WTC11 (cell line): ENCODE measurements at regions not wholly inside any gene's neighbourhood (a gene's known extent, or its start where the extent isn't known, plus 50 kb on each side); places are given as distances from the start of the nearest gene placed in this dataset.

Experiments
- ATAC-seq: fragments of 200-7000 bp; cut with Tn5 transposase; 2 replicates; pipeline ENCODE4 v1.10.0; 2021; ENCODE audit warnings: mild to moderate bottlenecking, moderate library complexity
- CTCF ChIA-PET: fragments of 300-600 bp; sonication (Branson Sonifier 250); formaldehyde crosslinking; loops from one replicate; lab custom pipeline; 2021; ENCODE audit warnings: antibody characterized with exemption; lab: Charles Lee
- POLR2A ChIA-PET: fragments of 350-600 bp; sonication (Branson Sonifier 250); formaldehyde crosslinking; loops from one replicate; lab custom pipeline; 2021; ENCODE audit warnings: antibody characterized with exemption; lab: Charles Lee
- DNase-seq: peaks from one replicate; pipeline ENCODE4 v3.0.0; 2021; ENCODE audit warnings: low spot score
- H3K27ac Mint-ChIP-seq: 2 replicates; pipeline ENCODE4 v1.8.0; 2021; ENCODE audit warnings: mixed read lengths
- H3K27me3 Mint-ChIP-seq: 2 replicates; pipeline ENCODE4 v1.8.0; 2021; ENCODE audit warnings: low read depth, mild to moderate bottlenecking, moderate library complexity, mixed read lengths
- H3K36me3 Mint-ChIP-seq: 2 replicates; pipeline ENCODE4 v1.8.0; 2021; ENCODE audit warnings: mixed read lengths
- H3K4me1 Mint-ChIP-seq: 2 replicates; pipeline ENCODE4 v1.8.0; 2022; ENCODE audit warnings: mixed read lengths
- H3K4me3 Mint-ChIP-seq: 2 replicates; pipeline ENCODE4 v1.8.0; 2021; ENCODE audit warnings: mild to moderate bottlenecking, moderate library complexity, mixed read lengths
- H3K9me3 Mint-ChIP-seq: 2 replicates; pipeline ENCODE4 v1.8.0; 2021; ENCODE audit warnings: mixed read lengths
- ATF1 ChIP-seq: sonication (generic); formaldehyde crosslinking; IDR thresholded peaks from 2 replicates; pipeline ENCODE4 v1.8.1; 2023; ENCODE audit warnings: mild to moderate bottlenecking, moderate library complexity, missing genetic modification reagents
- ATF3 ChIP-seq: sonication (generic); formaldehyde crosslinking; conservative IDR thresholded peaks from 2 replicates; pipeline ENCODE4 v1.8.1; 2022; ENCODE audit warnings: mild to moderate bottlenecking, missing genetic modification reagents
- CBFB ChIP-seq: sonication (generic); formaldehyde crosslinking; IDR thresholded peaks from 2 replicates; pipeline ENCODE4 v1.8.1; 2022; ENCODE audit warnings: mild to moderate bottlenecking, low read depth, missing genetic modification reagents
- ETV6 ChIP-seq: sonication (generic); formaldehyde crosslinking; IDR thresholded peaks from 2 replicates; pipeline ENCODE4 v1.8.1; 2022; ENCODE audit warnings: mild to moderate bottlenecking, missing genetic modification reagents
- KAT7 ChIP-seq: sonication (generic); formaldehyde crosslinking; IDR thresholded peaks from 2 replicates; pipeline ENCODE4 v1.8.1; 2023; ENCODE audit warnings: missing genetic modification reagents, mild to moderate bottlenecking, borderline replicate concordance
- NR1H2 ChIP-seq: sonication (generic); formaldehyde crosslinking; IDR thresholded peaks from 2 replicates; pipeline ENCODE4 v1.9.0; 2021; ENCODE audit warnings: mild to moderate bottlenecking, moderate library complexity, missing genetic modification reagents
- PRRX2 ChIP-seq: fragments of 250-450 bp; sonication (Bioruptor Pico); IDR thresholded peaks from 2 replicates; pipeline ENCODE4 v1.8.0; 2021; ENCODE audit warnings: mild to moderate bottlenecking
- ZBTB21 ChIP-seq: sonication (generic); formaldehyde crosslinking; IDR thresholded peaks from 2 replicates; pipeline ENCODE4 v1.8.1; 2023; ENCODE audit warnings: mild to moderate bottlenecking, missing genetic modification reagents, borderline replicate concordance
- ZBTB43 ChIP-seq: sonication (generic); formaldehyde crosslinking; IDR thresholded peaks from 2 replicates; pipeline ENCODE4 v1.8.1; 2023; ENCODE audit warnings: mild to moderate bottlenecking, missing genetic modification reagents
- ZMAT4 ChIP-seq: fragments of 250-450 bp; sonication (Bioruptor Pico); IDR thresholded peaks from 2 replicates; pipeline ENCODE4 v1.9.0; 2021; ENCODE audit warnings: mild to moderate bottlenecking
- ZNF219 ChIP-seq: sonication (generic); formaldehyde crosslinking; IDR thresholded peaks from 2 replicates; pipeline ENCODE4 v1.8.0; 2023; ENCODE audit warnings: missing genetic modification reagents, mild to moderate bottlenecking, borderline replicate concordance
- ZNF281 ChIP-seq: sonication (generic); formaldehyde crosslinking; IDR thresholded peaks from 2 replicates; pipeline ENCODE4 v1.8.0; 2023; ENCODE audit warnings: mild to moderate bottlenecking, missing genetic modification reagents
- TF ChIP-seq, protein P1 (sequence below): sonication (generic); formaldehyde crosslinking; IDR thresholded peaks from 2 replicates; pipeline ENCODE4 v1.8.1; 2023; ENCODE audit warnings: mild to moderate bottlenecking, missing genetic modification reagents, moderate library complexity
- TF ChIP-seq, protein P2 (sequence below): fragments of 250-450 bp; sonication (Bioruptor Pico); conservative IDR thresholded peaks from 2 replicates; pipeline ENCODE4 v1.9.0; 2021; ENCODE audit warnings: mild to moderate bottlenecking
- TF ChIP-seq, protein P3 (sequence below): fragments of 250-450 bp; sonication (Bioruptor Pico); IDR thresholded peaks from 2 replicates; pipeline ENCODE4 v1.8.0; 2021; ENCODE audit warnings: mild to moderate bottlenecking

GRCh38 chr7:16091701-16092310, 329.5 kb downstream of the CRPPA start:
- DNase-seq (no peak), ATAC-seq (no peak)
- Mint-ChIP-seq H3K36me3 (no peaks in the 10 kb centered on the region), H3K9me3 (no peaks in the 10 kb centered on the region), H3K27me3 (no peaks in the 10 kb centered on the region), H3K4me3 (no peak overlapping the region), H3K27ac (no peak overlapping the region), H3K4me1 (peaks cover 7% of the 10 kb centered on the region; the same call in 1 of the 2 replicates)
- ChIA-PET POLR2A (no interaction called here), CTCF (no interaction called here)
- TF ChIP-seq, protein P1, sequence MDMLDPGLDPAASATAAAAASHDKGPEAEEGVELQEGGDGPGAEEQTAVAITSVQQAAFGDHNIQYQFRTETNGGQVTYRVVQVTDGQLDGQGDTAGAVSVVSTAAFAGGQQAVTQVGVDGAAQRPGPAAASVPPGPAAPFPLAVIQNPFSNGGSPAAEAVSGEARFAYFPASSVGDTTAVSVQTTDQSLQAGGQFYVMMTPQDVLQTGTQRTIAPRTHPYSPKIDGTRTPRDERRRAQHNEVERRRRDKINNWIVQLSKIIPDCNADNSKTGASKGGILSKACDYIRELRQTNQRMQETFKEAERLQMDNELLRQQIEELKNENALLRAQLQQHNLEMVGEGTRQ (CRISPR knock-in tag) = no peak

DNA sequence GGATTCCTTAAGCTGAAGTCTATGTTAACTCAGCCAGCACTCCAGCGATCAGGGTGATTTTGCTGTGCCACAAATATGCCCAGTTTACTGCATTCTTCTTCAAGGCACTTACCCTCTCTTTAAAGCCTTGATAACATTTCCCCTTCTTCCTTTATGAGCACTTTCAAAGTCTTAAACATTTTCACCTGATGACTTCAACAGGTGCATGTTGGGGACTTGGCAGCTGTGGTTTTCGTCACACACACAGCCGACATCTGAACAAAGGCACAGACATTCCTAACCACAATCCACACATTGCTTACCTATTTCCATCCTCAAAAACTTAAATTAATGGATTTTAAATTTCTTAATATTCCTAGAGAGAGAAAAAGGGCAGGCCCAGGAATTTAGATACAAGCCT, 331.5 kb downstream of the CRPPA start:
- H3K9me3 Mint-ChIP-seq = no peaks in the 10 kb centered on the region
- no peak overlapping the region for H3K4me3 Mint-ChIP-seq
- no peaks in the 10 kb centered on the region for H3K4me1 Mint-ChIP-seq
- CTCF ChIA-PET = no interaction called here
- no peaks in the 10 kb centered on the region for H3K36me3 Mint-ChIP-seq
- ATAC-seq = no peak
- no peaks in the 10 kb centered on the region for H3K27me3 Mint-ChIP-seq
- TF ChIP-seq ZBTB43 (CRISPR knock-in tag) (no peak), NR1H2 (no peak), PRRX2 (CRISPR knock-in tag) (no peak), KAT7 (no peak), CBFB (CRISPR knock-in tag) (no peak), ATF1 (CRISPR knock-in tag) (no peak), ETV6 (no peak), ZBTB21 (CRISPR knock-in tag) (no peak), ZMAT4 (CRISPR knock-in tag) (no peak), ZNF219 (no peak), ATF3 (CRISPR knock-in tag) (no peak), ZNF281 (CRISPR knock-in tag) (no peak)
- TF ChIP-seq, protein P2, sequence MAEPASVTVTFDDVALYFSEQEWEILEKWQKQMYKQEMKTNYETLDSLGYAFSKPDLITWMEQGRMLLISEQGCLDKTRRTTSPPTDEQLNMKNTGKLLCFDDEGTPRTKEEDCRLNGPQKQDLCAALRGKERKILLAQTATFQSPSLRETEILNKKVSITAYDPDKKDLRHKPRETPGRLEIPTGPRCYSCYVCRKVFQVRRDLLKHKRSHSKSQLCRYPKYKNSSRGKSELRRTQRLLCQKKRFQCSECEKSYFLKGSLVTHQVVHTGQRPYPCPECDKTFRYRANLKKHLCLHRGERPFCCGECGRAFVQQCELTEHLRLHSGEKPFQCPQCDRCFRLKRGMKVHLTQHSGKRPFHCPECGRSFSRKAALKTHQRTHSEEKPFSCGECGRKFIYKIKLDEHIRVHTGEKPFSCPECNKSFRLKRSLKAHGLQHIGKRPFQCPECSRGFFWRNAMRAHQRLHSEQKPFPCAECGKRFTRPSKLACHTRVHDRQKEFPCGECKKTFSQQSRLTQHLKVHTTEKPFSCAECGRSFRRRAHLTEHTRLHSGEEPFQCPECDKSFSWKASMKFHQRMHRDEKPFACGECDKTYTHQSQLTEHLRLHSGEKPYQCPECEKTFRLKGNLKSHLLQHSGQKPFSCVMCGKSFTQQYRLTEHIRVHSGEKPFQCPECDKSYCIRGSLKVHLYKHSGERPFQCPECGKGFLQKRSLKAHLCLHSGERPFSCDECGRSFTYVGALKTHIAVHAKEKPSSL (CRISPR knock-in tag) = no peak
- TF ChIP-seq, protein P3, sequence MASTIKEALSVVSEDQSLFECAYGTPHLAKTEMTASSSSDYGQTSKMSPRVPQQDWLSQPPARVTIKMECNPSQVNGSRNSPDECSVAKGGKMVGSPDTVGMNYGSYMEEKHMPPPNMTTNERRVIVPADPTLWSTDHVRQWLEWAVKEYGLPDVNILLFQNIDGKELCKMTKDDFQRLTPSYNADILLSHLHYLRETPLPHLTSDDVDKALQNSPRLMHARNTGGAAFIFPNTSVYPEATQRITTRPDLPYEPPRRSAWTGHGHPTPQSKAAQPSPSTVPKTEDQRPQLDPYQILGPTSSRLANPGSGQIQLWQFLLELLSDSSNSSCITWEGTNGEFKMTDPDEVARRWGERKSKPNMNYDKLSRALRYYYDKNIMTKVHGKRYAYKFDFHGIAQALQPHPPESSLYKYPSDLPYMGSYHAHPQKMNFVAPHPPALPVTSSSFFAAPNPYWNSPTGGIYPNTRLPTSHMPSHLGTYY (CRISPR knock-in tag) = no peak
- TF ChIP-seq, all 79 proteins: peak for 0
- POLR2A ChIA-PET = no interaction called here
- H3K27ac Mint-ChIP-seq = no peak overlapping the region
- DNase-seq = no peak
